Inferior parietal cortex (tissue), 1 donor: ENCODE measurements at regions not wholly inside any gene's neighbourhood (a gene's known extent, or its start where the extent isn't known, plus 50 kb on each side); places are given as distances from the start of the nearest gene placed in this dataset.

ENCODE experiments used
- DNase-seq: peaks from one replicate; pipeline ENCODE4 v3.0.0-alpha.2; 2016; ENCODE audit errors: extremely low spot score

- DNase-seq, result no peak
These were observed 99.2 kb downstream of the C12orf50 start for GRCh38 chr12:87930033-87930432.

GRCh38 chr12:87929346-87929745 is 99.9 kb downstream of the C12orf50 start:
- no peak for DNase-seq

- no peak for DNase-seq
These were observed 101.2 kb downstream of the C12orf50 start for GRCh38 chr12:87928031-87928430.

GRCh38 chr12:87925021-87925420 is 104.2 kb downstream of the C12orf50 start:
- DNase-seq, result no peak

- peak; percentile 22 for DNase-seq
These were observed 105.1 kb downstream of the C12orf50 start for GRCh38 chr12:87924149-87924548.

- DNase-seq, result no peak
These were observed 105.8 kb downstream of the C12orf50 start for GRCh38 chr12:87923361-87923760.

GRCh38 chr12:87922736-87923135 is 106.5 kb downstream of the C12orf50 start:
- DNase-seq, result no peak

GRCh38 chr12:87921621-87922020 is 107.6 kb downstream of the C12orf50 start:
- no peak for DNase-seq

GRCh38 chr12:87920139-87920538 is 109.1 kb downstream of the C12orf50 start:
- no peak for DNase-seq

GRCh38 chr12:87901457-87901856 is 127.7 kb downstream of the C12orf50 start:
- no peak for DNase-seq

- DNase-seq, result no peak
These were observed 131.5 kb downstream of the C12orf50 start for GRCh38 chr12:87897662-87898061.

GRCh38 chr12:87883806-87884205 is 145.4 kb downstream of the C12orf50 start:
- DNase-seq, result peak; percentile 6

- no peak for DNase-seq
These were observed 150.1 kb downstream of the C12orf50 start for GRCh38 chr12:87879141-87879540.

- DNase-seq, result no peak
These were observed 158.4 kb downstream of the C12orf50 start for GRCh38 chr12:87870493-87871460.

- DNase-seq, result no peak
These were observed 159.1 kb downstream of the C12orf50 start for GRCh38 chr12:87870061-87870460.

- DNase-seq, result no peak
These were observed 162.5 kb downstream of the C12orf50 start for GRCh38 chr12:87866578-87867292.

GRCh38 chr12:87861791-87862190 is 167.4 kb downstream of the C12orf50 start:
- DNase-seq, result no peak

GRCh38 chr12:87853448-87854003 is 175.7 kb downstream of the C12orf50 start:
- no peak for DNase-seq

- DNase-seq, result no peak
These were observed 180.1 kb downstream of the C12orf50 start for GRCh38 chr12:87849074-87849473.

- peak; percentile 80 for DNase-seq
These were observed 180.8 kb downstream of the C12orf50 start for GRCh38 chr12:87848248-87848868.

GRCh38 chr12:87847147-87847546 is 182.1 kb downstream of the C12orf50 start:
- DNase-seq, result no peak

- DNase-seq, result no peak
These were observed 183.2 kb downstream of the C12orf50 start for GRCh38 chr12:87846045-87846444.
